ENCODE measurements at regions not wholly inside any gene's neighbourhood (a gene's known extent, or its start where the extent isn't known, plus 50 kb on each side); places are given as distances from the start of the nearest gene placed in this dataset.

DNA sequence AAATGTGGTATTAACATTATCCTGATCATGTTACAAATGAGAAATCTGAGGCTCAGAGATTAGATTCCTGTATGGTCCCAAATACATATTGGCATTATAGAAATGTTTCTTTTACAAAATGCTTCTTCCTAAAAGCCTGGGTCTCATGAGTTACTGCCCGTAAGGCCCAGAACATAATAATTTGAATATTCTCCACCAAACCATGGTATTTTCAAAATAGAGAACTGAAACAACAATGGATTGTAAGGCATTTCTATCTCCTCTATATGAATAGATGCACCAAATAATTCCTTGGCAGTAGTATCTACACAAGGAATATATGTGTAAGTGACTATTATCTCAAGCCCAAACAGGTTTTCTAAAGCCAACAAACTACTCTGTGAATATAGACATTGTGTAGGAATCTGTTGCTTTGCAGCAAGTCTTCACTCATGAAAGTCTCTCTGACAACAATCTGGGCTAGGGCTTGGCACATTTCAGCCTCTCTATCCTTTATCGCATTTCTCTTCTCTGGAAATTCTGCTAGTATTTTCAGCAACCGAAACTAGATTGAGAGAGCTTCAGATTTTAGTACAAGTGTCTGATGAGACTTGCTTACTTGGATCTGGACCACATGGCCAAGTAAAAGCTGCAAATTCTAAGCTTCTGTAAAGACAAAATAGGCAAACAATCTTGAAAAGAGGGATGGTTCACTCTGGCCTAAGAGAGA, 112.8 kb upstream of the ARHGAP20 start:
- DNase-seq = no peak

DNA sequence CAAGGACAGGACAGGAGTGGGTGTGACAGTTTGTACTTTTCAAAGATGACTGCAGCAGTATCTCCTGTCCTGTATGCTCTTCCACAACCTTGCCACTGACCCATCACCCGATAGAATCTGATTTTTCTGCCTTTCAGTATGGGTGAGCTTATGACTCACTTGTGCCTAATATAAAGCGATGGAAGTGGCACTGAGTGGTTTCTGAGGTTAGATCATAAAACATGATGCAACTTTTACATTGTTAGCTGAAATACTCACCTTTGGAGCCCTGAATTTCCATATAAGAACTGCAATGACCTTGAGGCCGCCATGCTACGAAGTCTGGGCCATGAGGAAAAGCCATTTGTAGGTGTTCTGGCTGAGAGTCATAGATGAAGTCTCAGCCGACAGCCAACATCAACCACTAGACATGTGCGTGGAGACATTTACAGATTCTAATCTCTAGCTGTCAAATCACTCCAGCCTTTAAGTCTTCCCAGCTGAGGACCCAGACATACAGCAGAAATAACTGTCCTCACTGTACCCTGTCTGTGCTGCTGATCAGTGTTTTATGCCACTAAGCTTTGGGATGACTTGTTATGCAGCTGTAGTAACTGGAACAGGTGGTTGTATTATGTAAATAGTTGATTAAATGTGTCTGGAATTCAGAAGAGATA, 105.9 kb upstream of the ARHGAP20 start:
- DNase-seq = no peak

DNA sequence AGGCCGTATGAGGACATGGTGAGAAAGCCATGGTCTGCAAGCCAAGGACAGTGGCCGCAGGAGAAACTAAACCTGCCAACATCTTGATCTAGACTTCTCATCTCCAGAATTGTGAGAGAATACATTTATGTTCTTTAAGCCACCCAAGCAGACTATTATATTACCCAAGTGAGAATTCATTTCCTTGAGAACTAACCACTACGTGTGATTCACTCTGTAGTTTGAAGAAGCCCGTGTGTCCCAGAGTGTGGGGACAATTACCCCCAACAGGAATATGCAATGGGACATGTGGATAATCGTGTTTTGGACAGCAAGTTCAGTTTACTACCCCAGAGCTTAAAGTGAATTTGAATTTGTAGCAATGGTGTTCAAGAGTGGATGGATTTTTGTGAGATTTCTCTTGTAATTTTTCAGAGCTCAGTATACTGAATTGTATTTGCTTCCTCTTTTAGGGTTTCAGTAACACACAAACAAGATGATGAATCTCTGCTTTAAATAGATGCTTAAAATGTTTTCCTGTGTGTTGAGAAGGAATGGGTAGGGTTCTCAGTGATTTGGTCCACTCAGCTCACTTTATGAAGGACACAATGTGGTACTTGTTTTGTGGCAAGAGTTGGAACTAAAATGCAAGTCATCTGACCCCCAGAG, 100.0 kb upstream of the ARHGAP20 start:
- no peak for DNase-seq

DNA sequence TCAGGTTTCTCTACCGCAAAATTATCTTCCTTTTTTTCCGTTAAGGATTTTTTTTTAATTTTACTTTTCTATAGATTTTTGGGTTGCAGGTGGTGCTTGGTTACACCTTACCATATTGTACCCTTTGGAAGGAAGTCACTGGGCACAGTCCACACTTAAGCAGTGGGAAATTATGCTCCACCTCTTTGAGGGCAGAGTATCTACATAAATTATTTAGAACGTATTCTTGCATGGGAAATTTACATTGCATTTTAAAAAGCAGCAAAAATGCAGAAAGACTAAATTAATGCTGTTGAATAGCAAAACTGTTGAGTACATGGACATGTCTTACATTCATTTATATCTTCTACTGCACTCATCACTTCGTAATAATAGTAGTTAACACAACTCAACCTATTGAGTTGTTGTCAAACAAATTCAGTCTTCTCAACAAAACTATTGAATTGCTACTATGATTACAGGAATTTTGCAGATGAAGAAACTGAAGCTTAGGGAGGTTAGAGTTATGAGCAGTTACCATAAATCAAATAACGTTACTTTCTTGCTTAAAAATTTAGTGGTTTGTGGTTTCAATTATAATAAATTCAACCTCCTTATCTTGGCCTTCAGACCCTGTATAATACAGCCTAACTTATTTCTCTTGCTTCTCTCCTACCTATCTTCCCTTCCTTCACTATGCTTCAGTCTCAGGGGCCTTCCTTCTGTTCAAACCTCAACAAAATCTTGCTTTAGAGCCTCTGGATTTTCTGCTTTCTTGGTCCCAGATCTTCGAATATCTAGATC, 97.4 kb upstream of the ARHGAP20 start:
- no peak for DNase-seq

DNA sequence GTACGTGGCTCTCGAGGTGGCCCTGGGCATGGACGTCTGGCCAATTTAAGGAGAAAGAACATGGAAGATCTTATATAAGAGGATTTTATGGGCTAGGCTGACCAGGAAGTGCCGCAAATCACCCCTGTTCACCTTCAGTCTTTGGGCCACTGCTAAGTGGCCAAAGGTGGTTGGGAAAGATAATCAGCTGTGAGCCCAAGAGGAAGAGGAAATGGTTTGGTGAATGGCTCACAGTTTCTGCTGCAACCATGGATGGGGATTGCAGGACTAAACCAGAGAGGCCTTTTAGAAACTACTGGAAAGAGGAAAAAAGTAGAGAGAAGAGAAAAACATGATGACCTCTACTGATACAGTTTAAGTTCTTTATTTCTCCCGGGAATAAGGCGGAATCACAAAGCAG, 96.0 kb upstream of the ARHGAP20 start:
- DNase-seq = no peak

DNA sequence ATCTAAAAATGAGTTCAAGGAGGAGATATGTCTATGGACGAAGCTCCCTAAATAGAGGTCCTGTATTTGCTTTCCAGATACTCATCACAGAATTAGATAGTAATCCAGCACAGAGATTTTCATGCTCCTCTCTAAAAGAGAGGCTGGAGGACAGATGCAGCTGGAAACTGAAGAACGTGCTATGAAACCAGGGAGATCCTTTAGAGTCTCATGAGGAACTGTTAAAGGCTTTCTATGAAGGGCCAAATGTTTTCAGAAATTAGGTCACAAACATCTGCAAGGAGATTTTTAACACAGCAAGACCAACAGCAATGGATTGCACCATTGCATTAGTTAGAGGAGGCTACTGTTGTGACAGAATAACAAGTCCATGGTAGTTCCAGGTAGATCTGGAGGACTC, 95.6 kb upstream of the ARHGAP20 start:
- DNase-seq = no peak

DNA sequence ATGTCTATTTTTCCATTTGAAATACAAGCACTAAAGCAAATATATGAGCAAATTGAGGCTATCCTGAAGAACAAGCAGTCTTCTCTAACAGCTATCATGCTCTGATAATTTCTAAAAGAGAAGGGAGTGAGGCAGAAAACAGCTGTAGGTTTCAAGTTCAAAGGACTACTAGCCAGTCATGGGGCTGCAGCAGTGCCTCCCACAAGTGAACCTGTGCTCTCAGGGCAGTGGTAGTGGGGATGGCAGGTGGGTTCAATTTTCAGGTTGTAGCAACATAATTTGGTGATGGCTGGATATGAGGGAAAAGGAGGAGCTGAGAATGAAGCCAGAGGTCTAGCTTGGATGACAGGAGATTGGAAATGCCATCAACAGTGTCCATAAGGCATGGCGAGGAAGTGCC, 93.5 kb upstream of the ARHGAP20 start:
- no peak for DNase-seq

DNA sequence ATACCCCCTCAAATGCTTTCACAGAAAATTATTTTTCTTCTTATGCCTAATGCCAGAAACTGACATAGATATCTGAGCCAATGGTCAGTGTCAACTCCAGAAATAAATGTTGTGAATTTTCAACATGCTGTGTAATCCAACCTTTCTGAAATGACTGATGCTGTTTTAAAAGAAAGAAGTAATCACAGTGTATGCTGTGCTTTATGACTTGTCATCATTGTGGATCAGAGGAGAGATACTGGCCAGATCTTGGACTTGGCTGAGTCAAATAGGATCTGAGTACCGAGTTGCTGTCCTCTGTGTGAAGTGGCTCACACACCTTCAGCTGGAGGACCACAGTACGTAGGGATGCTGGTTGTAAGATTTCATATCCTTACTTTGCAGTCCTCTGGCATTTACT, 89.9 kb upstream of the ARHGAP20 start:
- DNase-seq = no peak

DNA sequence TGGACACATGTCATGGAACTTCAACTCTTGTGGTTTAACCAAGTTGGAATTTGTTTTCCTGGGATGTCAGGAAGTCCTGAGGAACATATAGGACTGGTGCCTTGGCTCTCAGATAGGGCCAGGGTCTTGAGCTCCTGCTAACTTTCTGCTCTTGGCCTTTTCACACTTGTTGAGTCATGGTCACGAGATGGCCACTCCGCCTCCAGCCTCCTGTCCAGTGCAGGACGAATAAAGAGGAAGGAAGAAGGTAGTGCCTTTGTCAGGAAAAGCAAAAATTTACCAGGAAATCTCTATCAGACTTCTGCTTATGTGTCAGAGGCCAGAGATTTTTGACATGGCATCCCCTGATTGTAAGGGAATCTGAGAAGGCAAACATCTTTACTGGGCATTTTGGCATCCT, 89.1 kb upstream of the ARHGAP20 start:
- DNase-seq = no peak

DNA sequence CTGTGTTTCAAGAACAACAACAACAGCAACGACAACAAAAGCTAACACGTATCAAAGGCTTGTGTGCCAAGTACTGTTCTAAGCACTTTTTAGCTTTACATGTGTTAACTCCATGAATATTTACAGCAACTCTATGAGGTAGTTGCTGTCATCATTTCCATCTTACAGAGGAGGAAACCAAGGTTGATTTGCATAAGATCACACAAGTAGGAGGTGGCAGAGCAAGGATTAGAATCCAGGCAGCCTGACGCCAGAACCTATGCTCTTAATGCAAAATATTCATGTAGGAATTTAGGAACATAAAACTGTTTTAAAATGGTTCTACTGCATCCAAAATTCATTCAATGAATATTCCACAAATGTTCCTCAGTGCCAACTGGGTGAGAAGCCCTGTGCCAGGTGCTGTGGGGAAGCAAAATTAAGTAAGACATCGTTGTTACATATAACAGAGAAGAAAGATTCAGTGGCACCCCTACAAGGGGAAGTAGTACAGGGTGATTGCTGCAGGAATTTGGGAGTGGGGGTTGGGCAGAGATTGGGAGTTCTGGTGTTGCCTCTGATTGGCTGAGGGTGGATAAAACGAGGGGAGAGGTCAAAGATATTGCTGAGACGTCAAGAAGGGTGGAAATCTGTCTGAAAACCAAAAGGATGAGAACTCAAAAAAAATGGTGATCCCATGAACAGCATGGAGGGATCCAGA, 86.1 kb upstream of the ARHGAP20 start:
- DNase-seq = no peak

DNA sequence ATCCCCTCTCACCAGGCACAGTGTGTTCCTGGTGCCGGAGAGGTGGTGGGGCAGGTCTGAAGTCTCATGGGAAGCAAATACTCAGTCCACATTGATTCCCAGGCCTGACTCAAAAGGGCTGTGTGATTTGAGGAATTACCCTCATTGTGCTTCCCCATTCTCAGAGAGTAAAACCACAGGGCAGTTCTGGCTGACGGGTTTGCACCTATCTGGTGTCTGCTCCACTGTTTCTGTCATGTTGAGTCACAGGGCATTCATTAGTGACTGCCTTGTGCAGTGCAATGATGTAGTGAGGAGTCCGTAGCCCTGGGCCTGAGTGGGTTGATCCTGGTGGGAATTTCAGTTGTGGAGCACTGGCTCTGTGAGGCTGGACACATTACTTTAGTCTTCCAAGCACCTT, 85.2 kb upstream of the ARHGAP20 start:
- DNase-seq = no peak

DNA sequence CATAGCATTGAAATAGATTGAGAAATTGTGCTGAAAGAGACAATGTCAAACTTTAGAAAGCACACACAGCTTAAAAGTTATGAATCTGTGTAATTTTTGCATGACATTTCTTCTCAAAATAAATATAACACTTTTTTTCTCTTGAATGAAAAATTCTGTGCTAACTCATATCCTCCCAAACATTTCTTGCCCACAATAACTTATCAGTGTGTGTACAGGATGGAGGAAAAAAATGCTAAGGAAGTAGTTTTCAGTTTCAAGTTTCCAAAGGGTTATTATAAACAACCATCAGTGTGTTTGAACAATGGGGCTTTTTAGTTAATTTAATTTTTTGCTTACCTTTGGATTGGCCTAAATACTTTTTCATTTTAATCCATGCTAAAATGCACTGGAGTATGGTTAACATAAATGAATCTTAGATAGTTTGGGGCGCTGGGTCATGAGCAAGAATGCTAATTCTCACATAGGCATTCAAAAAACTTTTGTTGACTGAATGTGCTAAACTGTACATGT, 82.9 kb upstream of the ARHGAP20 start:
- no peak for DNase-seq

DNA sequence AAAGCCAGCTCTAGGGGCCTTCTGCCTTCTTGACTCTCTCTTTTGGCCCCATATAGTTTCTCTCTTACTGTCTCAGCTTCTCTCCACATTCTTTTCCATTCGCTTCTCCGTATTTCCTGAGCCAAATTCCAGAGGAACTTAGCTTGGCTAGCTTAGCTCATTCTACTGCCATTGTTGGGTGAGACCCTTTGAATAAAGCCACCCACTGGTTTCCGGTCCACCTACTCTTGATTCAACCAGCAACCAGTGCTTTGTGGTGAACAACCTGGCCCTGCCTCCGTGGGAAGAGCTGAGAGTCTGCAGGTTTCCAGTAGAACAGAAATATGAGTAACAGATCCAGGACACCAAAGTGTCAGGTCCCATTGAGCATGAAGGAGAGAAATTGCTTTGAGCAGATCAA, 81.3 kb upstream of the ARHGAP20 start:
- no peak for DNase-seq

DNA sequence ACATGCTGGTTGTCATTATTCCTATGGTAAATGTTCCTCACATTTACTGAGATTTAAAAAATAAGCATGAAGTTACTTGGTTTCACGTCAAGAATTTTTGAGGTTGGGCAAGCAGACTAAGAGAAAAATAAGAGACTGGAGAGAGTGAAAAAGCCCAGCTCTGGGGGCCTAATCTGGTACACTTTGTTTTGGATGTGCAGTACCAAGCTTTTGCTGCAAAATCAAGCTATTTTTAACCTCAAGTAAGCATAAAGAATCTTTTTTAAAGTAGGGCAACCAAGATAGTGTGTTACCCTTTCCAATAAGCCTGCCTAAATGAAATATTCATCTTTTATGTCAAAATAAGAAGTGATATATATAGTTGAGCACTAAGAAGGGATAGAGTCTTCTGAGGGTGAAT, 79.4 kb upstream of the ARHGAP20 start:
- no peak for DNase-seq

DNA sequence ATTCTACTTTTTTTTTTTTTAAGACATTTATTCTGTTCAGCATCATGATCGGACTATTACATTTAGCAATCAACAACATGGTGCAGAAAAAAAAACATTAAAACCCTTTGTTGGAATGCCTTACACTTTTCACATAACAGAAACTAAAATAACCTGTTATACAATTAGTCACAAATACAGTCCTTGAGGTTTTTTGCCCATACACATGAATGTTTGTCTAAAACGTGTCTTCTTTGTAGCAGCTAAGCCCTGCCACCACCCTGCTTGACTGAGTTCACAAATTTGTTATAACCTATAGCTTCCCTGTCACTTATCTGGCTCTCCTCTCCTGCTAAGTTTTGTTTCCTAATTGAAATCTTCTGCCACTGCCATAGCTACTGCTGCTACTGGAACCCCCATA, 75.4 kb upstream of the ARHGAP20 start:
- no peak for DNase-seq

DNA sequence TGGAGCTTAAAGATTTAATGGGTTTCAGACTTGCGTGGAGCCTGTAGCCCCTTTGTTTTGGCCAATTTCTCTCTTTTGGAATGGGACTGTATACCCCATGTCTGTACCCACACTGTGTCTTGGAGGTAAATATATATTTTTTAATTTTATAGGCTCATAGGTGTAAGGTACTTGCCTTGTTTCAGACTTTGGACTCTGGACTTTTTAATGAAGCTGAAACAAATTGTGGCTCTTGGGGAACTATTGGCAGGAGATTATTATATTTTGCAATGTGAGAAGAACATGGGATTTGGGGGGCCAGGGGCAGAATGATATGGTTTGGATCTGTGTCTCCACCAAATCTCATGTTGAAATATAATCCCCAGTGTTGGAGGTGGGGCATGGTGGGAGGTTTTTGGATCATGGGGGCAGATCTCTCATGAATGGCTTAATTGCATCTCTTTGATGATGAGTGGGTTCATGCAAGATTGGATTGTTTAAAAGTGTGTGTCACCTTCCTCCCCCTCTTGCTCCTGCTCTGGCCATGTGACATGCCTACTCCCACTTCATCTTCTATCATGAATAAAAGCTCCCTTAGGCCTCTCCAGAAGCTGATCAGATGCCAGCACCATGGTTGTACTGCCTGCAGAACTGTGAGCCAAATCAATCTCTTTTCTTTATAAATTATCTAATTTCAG, 74.1 kb upstream of the ARHGAP20 start:
- DNase-seq = no peak

DNA sequence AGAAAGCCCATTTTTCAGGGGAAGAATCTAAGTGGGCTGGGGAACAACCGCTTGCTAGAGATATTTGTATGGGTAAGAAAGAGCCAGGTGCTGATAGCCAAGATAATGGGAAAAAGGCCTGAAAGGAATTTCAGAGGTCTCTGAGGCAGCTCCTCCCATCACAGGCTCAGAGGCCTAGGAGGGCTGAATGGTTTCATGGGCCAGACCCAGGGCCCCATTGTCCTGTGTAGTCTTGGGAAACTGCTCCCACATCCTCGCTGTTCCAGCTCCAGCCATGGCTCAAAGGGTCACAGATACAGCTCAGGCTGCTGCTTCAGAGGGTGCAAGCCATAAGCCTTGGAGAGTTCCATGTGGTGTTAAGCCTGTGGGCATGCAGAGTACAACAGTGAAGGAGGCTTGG, 73.2 kb upstream of the ARHGAP20 start:
- no peak for DNase-seq

DNA sequence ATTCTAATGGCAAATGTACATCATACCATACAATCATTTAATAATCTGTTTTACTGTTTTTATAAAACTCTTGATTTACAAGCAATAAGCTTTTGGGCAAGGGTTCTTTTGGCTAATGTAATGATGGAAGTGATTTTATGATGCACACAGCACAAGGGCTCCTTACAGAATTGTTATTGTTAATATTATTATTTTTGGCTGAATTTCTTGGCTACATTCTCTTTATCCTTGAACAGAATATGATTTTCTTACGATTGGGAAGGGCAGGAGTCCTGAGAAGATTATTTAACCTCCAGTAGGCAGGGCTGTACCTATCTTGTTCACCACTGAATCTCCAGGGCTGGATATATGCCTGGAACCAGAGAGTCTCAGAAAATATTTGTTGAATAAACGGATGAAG, 70.4 kb upstream of the ARHGAP20 start:
- DNase-seq = no peak

DNA sequence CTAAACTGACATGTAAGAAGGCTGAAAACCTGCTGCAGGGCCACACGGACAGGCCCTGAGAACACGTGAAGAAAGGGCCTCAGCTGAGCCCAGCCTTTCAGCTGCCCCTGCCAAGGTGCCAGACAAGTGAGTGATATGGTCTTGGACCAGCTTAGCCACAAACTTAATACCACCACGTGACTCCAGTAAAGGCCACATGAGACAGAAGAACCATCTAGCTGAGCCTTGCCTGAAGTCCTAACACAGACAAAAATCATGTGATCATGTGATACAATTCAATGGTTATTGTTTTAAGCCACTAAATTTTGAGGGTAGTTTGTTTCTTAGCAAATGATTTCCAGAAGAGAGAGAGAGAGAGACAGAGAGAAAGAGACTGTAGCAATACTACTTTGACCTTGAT, 66.9 kb upstream of the ARHGAP20 start:
- DNase-seq = no peak

DNA sequence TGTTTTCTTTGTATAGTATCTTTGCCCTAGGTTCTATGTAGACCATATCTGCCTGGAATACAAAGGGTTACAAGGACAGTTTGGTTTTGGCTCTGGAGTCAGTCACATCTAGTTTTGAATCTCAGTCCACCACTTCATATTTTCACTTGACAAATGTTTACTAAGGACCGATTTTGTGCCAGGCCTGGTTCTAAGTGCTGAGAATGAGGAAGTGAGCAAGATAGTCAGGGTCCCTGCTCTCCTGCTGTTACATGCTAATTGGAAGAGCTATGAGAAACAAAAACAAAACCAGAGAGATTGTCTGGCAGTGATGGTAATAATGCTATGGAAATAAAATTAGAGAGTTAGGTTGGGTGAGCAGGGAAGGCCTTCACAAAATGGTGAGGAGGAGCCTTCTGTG, 66.1 kb upstream of the ARHGAP20 start:
- DNase-seq = no peak

DNA sequence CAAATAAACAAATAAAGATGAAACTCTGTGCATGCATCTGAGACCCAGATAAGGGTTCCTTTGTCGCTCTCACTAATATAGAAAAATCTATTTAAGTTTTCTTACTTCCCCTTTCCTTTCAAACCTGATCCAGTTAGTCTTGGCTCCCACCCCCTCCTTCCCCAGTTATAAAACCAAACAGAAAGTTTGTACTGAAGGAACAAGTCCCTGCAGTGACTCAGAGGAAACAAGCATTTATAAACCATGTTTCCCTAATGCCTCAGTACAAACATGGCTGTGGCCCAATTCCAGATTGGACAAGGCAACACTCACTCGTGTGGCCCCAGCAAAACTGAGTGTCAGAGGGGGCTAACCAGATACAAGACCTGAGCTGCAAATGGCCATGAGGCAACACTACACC, 65.5 kb upstream of the ARHGAP20 start:
- no peak for DNase-seq

DNA sequence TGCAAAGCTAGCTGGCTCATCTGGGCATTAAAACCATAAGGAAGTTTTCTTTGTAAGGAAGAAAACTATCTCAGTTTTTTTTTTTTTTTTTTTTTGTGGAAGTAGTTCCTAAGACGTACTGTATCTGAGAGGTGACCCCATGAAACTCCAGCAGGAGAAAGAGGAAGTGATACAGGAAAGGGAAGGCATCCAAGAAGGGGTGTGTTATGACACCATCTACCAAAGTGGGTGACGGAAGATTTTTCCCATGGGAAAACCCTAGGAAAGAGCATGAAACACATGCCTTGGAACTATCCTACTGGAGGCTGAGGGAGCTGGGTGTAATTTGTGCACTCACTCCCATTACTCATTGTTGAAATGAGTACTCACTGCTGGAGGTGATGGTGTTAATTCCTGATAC, 63.8 kb upstream of the ARHGAP20 start:
- no peak for DNase-seq

Measured in NCI-H1417 (cell line).